Activated T-cell treated with anti-CD3 and anti-CD28 coated beads, Interleukin-2, amount 50 U/mL, for 4 hours (primary cell): ENCODE measurements at regions not wholly inside any gene's neighbourhood (a gene's known extent, or its start where the extent isn't known, plus 50 kb on each side); places are given as distances from the start of the nearest gene placed in this dataset.

ENCODE experiments used
- ATAC-seq, 2 donors: fragments of 200-7000 bp; cut with Tn5 transposase; one replicate each; pipeline ENCODE4 v1.10.0; 2021
- DNase-seq: peaks from one replicate; pipeline ENCODE4 v3.0.0-alpha.2; 2020
- H3K27me3 Mint-ChIP-seq: one replicate; pipeline ENCODE4 v1.8.0; 2021; ENCODE audit warnings: low read depth, mixed read lengths
- H3K36me3 Mint-ChIP-seq: one replicate; pipeline ENCODE4 v1.8.0; 2022; ENCODE audit warnings: mixed read lengths; ENCODE audit not compliant: insufficient read depth
- H3K4me1 Mint-ChIP-seq: one replicate; pipeline ENCODE4 v1.8.0; 2021; ENCODE audit warnings: low read depth, mixed read lengths
- H3K4me3 Mint-ChIP-seq: one replicate; pipeline ENCODE4 v1.8.0; 2021; ENCODE audit warnings: mild to moderate bottlenecking, moderate library complexity, mixed read lengths
- H3K9me3 Mint-ChIP-seq: one replicate; pipeline ENCODE4 v1.8.0; 2021; ENCODE audit warnings: mixed read lengths

DNA sequence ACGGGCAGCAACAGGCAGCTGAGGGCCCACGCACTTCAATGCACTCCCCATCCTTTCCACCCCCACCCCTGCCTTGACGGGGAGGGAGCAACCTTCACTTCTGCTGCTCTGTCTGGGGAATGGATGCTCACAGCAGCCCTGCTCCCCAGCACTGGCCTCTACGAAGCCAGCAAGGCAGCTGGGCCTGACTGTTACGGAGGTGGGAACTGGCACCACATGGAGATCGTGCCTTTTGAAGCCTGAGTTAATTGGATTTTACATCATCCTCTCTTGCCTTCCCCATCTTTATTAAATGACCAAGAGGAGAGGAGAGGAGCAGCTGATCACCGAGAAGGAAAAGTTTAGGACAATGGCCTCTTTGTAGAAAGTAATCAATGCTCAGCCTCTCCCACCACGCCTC lies 187.0 kb upstream of the RPL38 start:
- H3K27me3 Mint-ChIP-seq, result peaks cover 3% of the 10 kb centered on the region
- DNase-seq, result no peak
- ATAC-seq, result no peak
- H3K4me1 Mint-ChIP-seq, result peaks cover 12% of the 10 kb centered on the region
- H3K4me3 Mint-ChIP-seq, result no peak overlapping the region
- H3K36me3 Mint-ChIP-seq, result no peaks in the 10 kb centered on the region
- H3K9me3 Mint-ChIP-seq, result no peaks in the 10 kb centered on the region

DNA sequence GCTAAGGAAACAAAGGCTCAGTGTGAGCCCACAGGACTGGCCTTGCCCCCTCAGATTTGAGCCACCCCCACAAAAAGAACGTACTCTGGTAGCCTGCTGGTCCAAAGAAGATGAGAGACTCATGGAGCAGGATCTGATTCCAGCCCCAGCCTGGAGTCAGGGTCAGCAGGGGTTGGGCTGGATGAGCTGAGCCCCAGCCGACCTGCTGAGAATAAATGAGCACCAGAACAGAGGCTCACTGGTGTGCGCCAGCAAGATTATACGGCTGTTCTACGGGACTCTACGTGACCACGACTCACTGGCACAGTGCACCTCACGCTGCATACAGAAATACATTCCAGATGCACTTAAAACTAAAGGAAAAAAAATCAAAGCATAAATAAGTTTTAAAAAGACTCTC lies 186.0 kb upstream of the RPL38 start:
- H3K4me3 Mint-ChIP-seq, result no peak overlapping the region
- peaks cover 3% of the 10 kb centered on the region for H3K27me3 Mint-ChIP-seq
- no peaks in the 10 kb centered on the region for H3K36me3 Mint-ChIP-seq
- ATAC-seq (no peak), DNase-seq (no peak)
- H3K4me1 Mint-ChIP-seq, result peaks cover 4% of the 10 kb centered on the region
- no peaks in the 10 kb centered on the region for H3K9me3 Mint-ChIP-seq

DNA sequence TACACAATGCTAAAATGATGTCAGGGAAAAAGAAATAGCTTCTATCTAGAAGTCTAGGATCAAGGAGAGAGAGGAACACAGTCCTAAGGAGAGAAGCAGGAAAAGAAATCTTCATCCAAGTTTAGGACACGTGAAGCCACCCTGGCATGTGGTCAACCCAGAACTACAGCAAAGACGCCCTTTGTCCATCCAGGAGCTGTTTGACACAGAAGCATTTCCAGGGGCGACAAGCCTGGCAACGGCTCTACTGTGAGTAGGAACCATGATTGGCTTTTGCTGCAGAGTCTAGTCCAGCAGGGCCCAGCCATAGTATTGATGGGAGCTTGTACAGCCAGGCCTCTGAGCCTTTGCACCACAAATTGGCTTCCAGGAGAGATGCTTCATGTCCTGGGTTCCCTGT lies 185.4 kb upstream of the RPL38 start:
- no peaks in the 10 kb centered on the region for H3K36me3 Mint-ChIP-seq
- no peaks in the 10 kb centered on the region for H3K4me1 Mint-ChIP-seq
- DNase-seq (no peak), ATAC-seq (no peak)
- no peaks in the 10 kb centered on the region for H3K9me3 Mint-ChIP-seq
- no peak overlapping the region for H3K4me3 Mint-ChIP-seq
- peaks cover 2% of the 10 kb centered on the region for H3K27me3 Mint-ChIP-seq

DNA sequence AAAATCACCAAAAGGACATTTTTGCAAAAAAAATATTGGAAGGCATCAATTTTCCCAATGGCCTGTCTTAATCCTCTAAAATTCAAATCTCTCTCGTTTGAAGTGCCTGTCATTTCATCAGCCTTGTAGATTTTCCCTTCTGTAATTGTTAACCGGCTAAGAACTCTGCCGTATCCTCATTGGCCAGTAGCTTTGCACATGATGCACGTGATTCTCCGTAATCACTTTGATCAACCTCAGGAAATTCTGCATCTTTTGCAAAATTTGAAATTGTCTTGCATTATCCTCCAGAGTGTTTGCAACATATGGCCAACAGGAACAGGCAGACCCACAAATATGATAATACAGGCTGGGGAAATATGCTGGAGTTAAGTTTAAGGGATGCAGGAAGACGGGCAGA lies 184.2 kb upstream of the RPL38 start:
- DNase-seq (no peak), ATAC-seq (no peak)
- Mint-ChIP-seq H3K4me3 (no peak overlapping the region), H3K4me1 (no peaks in the 10 kb centered on the region), H3K9me3 (no peaks in the 10 kb centered on the region), H3K36me3 (no peaks in the 10 kb centered on the region), H3K27me3 (peaks cover 2% of the 10 kb centered on the region)

DNA sequence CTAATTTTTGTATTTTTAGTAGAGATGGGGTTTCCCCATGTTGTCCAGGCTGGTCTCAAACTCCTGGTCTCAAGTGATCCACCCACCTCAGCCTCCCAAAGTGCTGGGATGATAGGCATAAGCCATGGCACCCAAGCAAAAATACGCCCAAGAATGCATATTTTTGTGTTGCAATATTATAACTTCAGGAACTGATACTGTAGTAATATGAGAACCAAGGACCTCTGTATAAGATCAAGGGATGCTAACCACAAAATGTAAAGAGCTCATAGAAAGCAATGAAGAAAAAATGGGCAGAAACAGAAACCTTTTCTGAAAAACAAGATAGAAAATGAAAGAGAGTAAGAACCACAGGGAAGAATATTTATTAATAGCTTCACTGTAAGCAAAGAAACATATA lies 183.6 kb upstream of the RPL38 start:
- no peak for ATAC-seq
- H3K9me3 Mint-ChIP-seq, result no peaks in the 10 kb centered on the region
- H3K27me3 Mint-ChIP-seq, result peaks cover 6% of the 10 kb centered on the region
- H3K36me3 Mint-ChIP-seq, result no peaks in the 10 kb centered on the region
- H3K4me3 Mint-ChIP-seq, result no peak overlapping the region
- DNase-seq, result no peak
- H3K4me1 Mint-ChIP-seq, result no peaks in the 10 kb centered on the region

DNA sequence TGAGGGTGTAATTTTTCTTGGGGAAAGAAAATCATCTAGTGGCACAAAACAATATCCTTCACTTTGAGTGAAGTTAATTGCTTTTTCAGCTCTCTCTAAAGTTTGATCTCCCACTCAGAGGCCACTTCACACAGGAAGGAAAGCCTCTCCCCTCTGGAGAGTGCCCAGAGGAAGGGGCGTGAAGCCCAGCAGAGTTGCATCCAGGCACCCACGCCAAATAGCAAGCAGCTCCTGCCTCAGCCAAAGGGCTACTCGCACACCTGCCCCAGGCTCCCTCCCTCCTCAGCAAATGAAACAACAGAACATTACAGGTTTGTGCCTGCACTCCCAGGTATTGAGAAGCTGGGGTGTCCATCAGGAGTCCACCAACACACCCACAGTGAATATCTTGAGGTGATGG lies 183.0 kb upstream of the RPL38 start:
- ATAC-seq, result no peak
- H3K4me1 Mint-ChIP-seq, result no peaks in the 10 kb centered on the region
- DNase-seq, result no peak
- no peaks in the 10 kb centered on the region for H3K9me3 Mint-ChIP-seq
- H3K27me3 Mint-ChIP-seq, result peaks cover 6% of the 10 kb centered on the region
- H3K4me3 Mint-ChIP-seq, result no peak overlapping the region
- no peaks in the 10 kb centered on the region for H3K36me3 Mint-ChIP-seq

DNA sequence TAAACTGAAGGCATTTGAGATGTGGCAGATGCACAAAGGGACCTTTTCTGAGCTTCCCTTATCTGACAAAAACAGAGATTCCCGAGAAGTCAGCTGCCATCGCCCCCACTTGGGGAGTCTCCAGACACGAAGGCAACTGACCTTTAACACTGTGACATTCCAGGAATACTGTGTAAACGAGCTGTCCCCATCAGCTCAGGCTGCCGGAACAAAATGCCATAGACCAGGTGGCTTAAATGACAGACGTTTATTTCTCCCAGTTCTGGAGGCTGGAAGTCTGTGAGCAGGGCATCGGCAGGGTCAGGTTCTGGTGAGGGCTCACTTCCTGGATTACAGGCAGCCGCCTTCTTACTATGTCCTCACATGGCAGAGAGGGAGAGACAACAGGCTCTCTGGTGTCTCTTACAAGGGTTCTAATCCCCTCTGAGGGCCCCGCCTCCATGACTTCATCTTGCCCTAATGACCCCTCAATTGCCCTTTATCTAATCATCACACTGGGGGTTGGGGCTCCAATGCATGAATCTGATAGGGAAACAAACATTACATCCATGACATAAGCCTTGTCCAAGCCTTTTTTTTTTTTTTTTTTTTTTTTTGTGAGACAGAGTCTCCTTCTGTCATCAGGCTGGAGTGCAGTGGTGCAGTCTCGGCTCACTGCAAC lies 178.5 kb upstream of the RPL38 start:
- H3K4me3 Mint-ChIP-seq, result no peak overlapping the region
- peaks cover 16% of the 10 kb centered on the region for H3K27me3 Mint-ChIP-seq
- ATAC-seq, result no peak
- no peaks in the 10 kb centered on the region for H3K9me3 Mint-ChIP-seq
- H3K36me3 Mint-ChIP-seq, result no peaks in the 10 kb centered on the region
- no peaks in the 10 kb centered on the region for H3K4me1 Mint-ChIP-seq
- DNase-seq, result no peak

DNA sequence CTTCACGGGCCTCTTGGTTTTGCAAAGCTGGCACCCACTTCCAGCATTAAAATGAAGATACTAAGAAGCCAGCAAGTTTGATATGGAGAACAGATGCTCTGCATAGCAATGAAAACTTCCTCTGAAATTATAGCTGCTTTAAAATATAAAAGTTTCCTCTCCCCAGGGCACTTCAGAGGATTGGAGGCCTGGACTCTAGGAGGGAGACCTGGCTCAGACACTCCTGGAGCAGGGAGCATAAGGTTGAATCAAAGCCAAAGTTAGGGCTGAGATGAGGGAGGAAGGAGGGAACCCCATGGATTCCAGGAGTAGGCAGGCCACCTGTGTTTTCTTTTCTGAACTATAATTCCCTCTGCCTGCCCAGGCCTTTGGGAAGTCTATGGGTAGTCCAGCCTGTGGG lies 176.0 kb upstream of the RPL38 start:
- no peaks in the 10 kb centered on the region for H3K36me3 Mint-ChIP-seq
- H3K9me3 Mint-ChIP-seq, result no peaks in the 10 kb centered on the region
- H3K4me1 Mint-ChIP-seq, result no peaks in the 10 kb centered on the region
- no peak for DNase-seq
- no peak overlapping the region for H3K4me3 Mint-ChIP-seq
- H3K27me3 Mint-ChIP-seq, result peaks cover 25% of the 10 kb centered on the region
- ATAC-seq, result no peak

DNA sequence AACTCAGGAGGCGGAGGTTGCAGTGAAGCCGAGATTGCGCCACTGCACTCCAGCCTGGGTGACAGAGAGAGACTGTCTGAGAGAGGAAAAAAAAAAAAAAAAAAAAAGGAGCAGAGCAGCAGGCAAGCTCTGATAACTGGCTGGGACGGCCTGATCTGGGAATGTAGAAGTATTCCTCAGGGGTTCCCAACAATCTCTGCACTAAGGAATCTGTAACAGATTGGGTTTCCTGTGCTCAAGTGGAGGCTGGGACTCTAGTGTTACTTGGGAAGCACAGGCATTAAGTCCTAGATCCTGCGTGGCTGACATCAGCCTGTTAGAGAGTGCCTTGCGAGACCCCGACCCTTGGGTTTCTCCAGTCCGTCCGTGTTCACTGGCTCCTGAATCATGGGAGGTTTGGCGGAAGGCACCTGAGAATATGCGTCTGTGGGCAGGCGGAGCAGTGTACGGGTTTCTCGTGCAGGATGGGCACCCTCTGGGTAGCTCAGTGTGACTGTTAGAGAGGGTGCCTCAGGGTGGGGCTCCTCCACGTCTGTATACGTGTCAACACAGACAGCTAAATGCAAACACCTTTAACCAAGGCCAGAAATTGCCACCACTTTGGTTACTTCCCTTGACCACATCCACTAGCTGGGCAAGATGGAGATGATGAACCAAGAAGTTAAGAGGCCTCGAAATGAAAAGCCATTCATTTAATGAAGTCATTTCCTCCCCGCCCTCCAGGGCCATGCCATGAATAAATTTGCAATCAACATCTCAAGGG lies 174.9 kb upstream of the RPL38 start:
- ATAC-seq (no peak), DNase-seq (no peak)
- Mint-ChIP-seq H3K36me3 (no peaks in the 10 kb centered on the region), H3K9me3 (no peaks in the 10 kb centered on the region), H3K27me3 (peaks cover 23% of the 10 kb centered on the region), H3K4me3 (no peak overlapping the region), H3K4me1 (no peaks in the 10 kb centered on the region)

DNA sequence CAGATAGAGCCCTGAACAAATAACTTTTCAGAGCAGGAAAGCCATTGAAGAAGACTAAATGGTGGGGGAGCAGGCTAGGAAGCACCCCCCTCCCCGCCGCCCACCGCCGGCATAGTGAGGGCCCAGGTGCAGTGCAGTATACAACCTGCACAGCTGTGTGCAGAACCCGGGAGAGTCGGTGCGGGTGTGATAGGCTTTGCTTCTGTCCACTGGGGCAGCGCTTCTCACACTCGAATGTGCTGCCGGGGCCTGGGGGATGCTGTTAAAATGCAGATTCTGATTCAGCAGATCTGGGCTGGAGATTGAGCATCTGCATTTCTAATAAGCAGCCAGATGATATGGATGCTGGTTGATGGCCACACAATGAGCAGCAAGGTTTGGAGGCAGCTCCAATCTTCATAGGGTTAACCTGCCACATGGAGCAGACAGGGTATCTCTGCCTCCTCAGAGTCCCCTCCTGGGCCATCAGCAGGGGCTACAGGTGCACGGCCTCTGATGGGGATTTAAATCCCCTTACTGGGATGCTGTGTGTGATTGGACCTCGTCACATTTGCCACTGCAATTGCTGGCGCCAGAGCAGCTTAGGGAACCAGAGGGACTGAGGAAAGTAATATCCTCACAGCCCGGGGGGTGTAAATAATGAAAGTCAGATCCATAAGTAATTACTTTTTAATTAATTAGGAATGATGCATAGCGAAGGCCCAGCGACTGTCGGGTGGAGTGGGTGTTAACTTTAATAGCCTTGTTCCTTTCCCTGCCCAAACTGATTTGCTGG lies 172.0 kb upstream of the RPL38 start:
- DNase-seq (no peak), ATAC-seq (no peak)
- Mint-ChIP-seq H3K4me1 (no peaks in the 10 kb centered on the region), H3K36me3 (no peaks in the 10 kb centered on the region), H3K27me3 (peaks cover 19% of the 10 kb centered on the region), H3K4me3 (no peak overlapping the region), H3K9me3 (no peaks in the 10 kb centered on the region)

DNA sequence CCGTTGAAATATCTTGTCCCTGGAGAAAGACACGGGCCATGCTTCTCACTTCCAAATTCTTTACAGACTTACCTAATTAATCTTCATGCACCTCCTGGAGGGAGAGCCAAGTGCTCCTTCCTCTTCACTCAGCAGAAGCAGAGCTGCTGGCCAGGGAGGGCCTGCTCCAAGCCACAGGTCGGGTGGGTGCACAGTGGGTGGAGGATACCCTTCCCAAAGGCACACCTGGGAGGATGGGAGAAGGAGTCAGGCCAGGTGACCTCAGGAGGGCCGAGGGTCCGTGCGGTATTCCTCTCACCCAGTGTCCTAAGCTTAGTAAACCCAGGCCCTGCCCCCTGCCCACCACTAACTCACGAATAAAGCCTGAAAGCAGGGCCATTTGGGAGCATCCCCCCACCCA lies 171.3 kb upstream of the RPL38 start:
- H3K4me3 Mint-ChIP-seq, result no peak overlapping the region
- H3K4me1 Mint-ChIP-seq, result no peaks in the 10 kb centered on the region
- no peaks in the 10 kb centered on the region for H3K9me3 Mint-ChIP-seq
- H3K36me3 Mint-ChIP-seq, result no peaks in the 10 kb centered on the region
- peaks cover 24% of the 10 kb centered on the region for H3K27me3 Mint-ChIP-seq
- ATAC-seq, result no peak
- DNase-seq, result no peak

DNA sequence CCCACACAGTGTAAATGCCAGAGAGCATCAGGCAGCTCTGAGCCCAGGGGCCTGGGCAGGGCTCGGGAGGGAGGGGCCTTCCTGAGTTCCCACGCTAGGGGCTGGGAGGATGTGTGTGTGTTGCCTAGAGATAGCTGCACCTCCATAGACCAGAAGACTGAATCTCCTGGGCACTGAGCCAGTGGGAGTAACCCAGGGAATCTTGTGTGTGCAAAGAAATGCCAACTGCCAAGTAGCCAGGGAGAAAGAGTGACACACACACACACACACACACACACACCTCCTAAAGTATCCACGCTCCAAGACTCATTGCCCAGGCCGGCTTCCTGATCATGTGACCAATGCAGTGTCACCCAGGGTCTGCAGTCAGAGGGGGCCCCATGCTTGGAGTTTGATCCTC lies 166.2 kb upstream of the RPL38 start:
- no peaks in the 10 kb centered on the region for H3K9me3 Mint-ChIP-seq

DNA sequence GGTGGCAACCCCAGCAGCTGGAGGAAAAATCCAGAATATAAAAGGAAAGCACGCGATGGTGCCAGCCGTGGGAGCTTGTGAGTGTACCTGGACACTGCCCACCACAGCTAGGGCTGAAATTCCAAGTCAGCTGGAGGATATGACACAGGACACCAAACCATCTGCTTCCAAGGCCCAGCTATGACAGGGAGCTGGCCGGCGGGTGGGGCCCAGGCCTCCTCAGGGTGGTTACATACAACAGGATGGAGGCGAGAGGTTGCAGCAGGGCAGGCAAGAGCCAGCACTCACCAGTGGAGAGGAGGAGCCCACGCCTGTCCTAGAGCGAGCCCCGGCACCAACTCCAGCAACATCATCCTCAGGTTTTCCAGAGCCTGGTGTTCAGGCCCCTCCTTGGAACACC lies 163.2 kb upstream of the RPL38 start:
- no peak overlapping the region for H3K4me3 Mint-ChIP-seq
- no peaks in the 10 kb centered on the region for H3K9me3 Mint-ChIP-seq
- H3K36me3 Mint-ChIP-seq, result no peaks in the 10 kb centered on the region
- H3K27me3 Mint-ChIP-seq, result peaks cover 8% of the 10 kb centered on the region
- ATAC-seq (no peak), DNase-seq (no peak)
- peaks cover 5% of the 10 kb centered on the region for H3K4me1 Mint-ChIP-seq

More for the DNA sequence above, 166.2 kb upstream of the RPL38 start:
- H3K4me1 Mint-ChIP-seq, result no peaks in the 10 kb centered on the region
- H3K36me3 Mint-ChIP-seq, result no peaks in the 10 kb centered on the region
- H3K4me3 Mint-ChIP-seq, result no peak overlapping the region
- ATAC-seq, result no peak
- DNase-seq, result no peak
- H3K27me3 Mint-ChIP-seq, result peaks cover 5% of the 10 kb centered on the region

DNA sequence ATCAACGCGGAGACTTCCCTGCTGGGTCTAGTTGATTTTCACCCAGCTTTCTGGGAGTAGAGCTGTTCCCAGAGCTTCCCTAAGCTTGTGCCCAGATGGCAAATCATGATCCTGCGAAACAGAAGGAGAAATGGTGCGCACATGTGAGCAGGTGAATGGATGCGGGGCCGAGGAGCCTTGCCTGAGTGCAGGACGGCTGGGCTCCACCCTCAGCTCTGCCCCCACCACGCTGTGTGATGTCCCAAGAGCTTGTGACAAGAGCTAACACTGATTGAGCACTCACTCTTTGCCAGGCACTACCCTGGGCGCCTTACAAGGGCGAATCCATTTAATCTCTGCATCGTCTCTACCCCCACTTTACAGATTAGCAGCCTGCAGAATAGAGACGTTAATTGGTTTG lies 162.7 kb upstream of the RPL38 start:
- peaks cover 5% of the 10 kb centered on the region for H3K4me1 Mint-ChIP-seq
- H3K4me3 Mint-ChIP-seq, result no peak overlapping the region
- H3K9me3 Mint-ChIP-seq, result no peaks in the 10 kb centered on the region
- peaks cover 12% of the 10 kb centered on the region for H3K27me3 Mint-ChIP-seq
- no peak for ATAC-seq
- no peaks in the 10 kb centered on the region for H3K36me3 Mint-ChIP-seq
- no peak for DNase-seq
